ENCODE measurements at regions not wholly inside any gene's neighbourhood (a gene's known extent, or its start where the extent isn't known, plus 50 kb on each side); places are given as distances from the start of the nearest gene placed in this dataset.

DNA sequence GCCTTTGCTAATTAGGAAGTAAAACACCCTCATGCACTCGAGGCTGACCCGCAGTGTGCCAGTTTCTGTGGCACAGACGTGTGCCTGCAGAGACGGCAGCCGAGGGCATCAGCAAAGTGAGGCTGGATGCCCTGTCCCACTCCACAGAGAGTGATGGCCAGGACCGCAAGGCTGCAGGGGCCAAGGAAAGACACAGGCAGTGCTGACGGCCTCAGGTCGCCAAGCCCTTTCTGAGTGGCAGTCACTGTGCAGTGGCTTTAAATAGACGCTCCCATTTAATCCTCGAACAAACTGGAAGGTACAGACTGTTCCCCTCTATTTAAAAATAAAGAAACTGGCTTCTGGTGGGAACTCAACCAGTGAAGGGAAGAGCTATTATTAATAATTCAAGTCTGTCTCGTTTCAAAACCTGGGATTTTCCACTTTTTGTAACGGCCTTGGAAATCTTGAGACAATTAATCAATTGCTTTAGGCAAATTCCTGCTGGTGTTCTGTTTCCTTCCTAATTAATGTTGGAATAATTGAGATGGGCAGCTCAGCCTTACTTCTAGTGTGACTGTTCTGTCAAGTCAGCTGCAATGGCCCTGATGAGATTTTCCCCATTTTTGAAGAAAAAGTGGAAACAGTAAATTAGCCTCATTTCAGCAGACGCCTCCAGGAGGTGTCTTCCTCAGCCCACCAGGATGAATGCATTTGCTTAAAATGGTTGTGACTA lies 644.6 kb upstream of the RAB6C start:
- Histone ChIP-seq H3K4me1 (ENCODE audit: control insufficient read depth in 4 of 4, insufficient read depth in 4 of 4, low read length in 3 of 4) (no peaks in the 10 kb centered on the region), H3K27ac (ENCODE audit: low read depth in 1 of 2, low read length in 2 of 2) (no peak overlapping the region), H3K9ac (ENCODE audit: low read depth in 1 of 2, low read length in 2 of 2) (no peak overlapping the region), H3K9me3 (ENCODE audit: control insufficient read depth in 4 of 4, low read length in 3 of 4) (no peaks in the 10 kb centered on the region), H3K36me3 (ENCODE audit: control insufficient read depth in 4 of 4, insufficient read depth in 3 of 4, low read depth in 1 of 4, low read length in 3 of 4) (no peaks in the 10 kb centered on the region), H3K4me3 (ENCODE audit: low read depth in 1 of 3, low read length in 3 of 3) (no peak overlapping the region), H3K27me3 (ENCODE audit: control insufficient read depth in 4 of 4, insufficient read depth in 4 of 4, low read length in 3 of 4) (peaks cover 0 to 2% (median 1%) of the 10 kb centered on the region in 4 donors)
- DNase-seq (ENCODE audit: low spot score) = no peak
- WGBS = 66% methylated on average over 13 of the region's 13 CpGs
- TF ChIP-seq FOXA2 (IDR thresholded peaks at IDR 0.05) (no peak), RAD21 (IDR thresholded peaks at IDR 0.05) (no peak), EGR1 (IDR thresholded peaks at IDR 0.05; ENCODE audit: low read depth in 2 of 2) (no peak), RXRA (IDR thresholded peaks at IDR 0.05) (no peak), YY1 (IDR thresholded peaks at IDR 0.05) (no peak)
- TF ChIP-seq, protein P1, sequence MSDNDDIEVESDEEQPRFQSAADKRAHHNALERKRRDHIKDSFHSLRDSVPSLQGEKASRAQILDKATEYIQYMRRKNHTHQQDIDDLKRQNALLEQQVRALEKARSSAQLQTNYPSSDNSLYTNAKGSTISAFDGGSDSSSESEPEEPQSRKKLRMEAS (IDR thresholded peaks at IDR 0.05) = no peak
- TF ChIP-seq, protein P2, sequence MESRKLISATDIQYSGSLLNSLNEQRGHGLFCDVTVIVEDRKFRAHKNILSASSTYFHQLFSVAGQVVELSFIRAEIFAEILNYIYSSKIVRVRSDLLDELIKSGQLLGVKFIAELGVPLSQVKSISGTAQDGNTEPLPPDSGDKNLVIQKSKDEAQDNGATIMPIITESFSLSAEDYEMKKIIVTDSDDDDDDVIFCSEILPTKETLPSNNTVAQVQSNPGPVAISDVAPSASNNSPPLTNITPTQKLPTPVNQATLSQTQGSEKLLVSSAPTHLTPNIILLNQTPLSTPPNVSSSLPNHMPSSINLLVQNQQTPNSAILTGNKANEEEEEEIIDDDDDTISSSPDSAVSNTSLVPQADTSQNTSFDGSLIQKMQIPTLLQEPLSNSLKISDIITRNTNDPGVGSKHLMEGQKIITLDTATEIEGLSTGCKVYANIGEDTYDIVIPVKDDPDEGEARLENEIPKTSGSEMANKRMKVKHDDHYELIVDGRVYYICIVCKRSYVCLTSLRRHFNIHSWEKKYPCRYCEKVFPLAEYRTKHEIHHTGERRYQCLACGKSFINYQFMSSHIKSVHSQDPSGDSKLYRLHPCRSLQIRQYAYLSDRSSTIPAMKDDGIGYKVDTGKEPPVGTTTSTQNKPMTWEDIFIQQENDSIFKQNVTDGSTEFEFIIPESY (IDR thresholded peaks at IDR 0.05) = no peak
- TF ChIP-seq, protein P3, sequence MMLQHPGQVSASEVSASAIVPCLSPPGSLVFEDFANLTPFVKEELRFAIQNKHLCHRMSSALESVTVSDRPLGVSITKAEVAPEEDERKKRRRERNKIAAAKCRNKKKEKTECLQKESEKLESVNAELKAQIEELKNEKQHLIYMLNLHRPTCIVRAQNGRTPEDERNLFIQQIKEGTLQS (IDR thresholded peaks at IDR 0.05) = no peak

DNA sequence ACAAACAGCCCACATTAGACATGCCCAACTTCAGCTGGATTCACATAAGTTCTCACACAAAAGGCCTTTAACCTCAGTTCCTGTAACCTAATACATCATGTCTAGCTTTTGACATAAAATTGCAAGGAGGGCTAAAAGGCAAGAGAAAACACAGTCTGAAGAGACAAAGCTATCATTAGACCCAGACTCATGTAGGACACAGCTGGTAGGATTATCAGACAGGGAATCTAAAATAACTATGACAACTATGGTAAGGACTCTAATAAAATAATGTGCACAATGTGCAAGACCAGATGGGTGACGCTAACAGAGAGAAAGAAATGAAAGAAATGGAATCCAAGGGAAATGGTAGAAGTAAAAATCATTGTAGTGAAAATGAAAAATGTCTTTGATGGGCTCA lies 643.2 kb upstream of the RAB6C start:
- Histone ChIP-seq H3K4me1 (ENCODE audit: control insufficient read depth in 4 of 4, insufficient read depth in 4 of 4, low read length in 3 of 4) (no peaks in the 10 kb centered on the region), H3K27ac (ENCODE audit: low read depth in 1 of 2, low read length in 2 of 2) (no peak overlapping the region), H3K27me3 (ENCODE audit: control insufficient read depth in 4 of 4, insufficient read depth in 4 of 4, low read length in 3 of 4) (peaks cover 0 to 2% (median 1%) of the 10 kb centered on the region in 4 donors), H3K4me3 (ENCODE audit: low read depth in 1 of 3, low read length in 3 of 3) (no peak overlapping the region), H3K9me3 (ENCODE audit: control insufficient read depth in 4 of 4, low read length in 3 of 4) (peaks cover 0 to 1% (median 0%) of the 10 kb centered on the region in 4 donors), H3K9ac (ENCODE audit: low read depth in 1 of 2, low read length in 2 of 2) (no peak overlapping the region), H3K36me3 (ENCODE audit: control insufficient read depth in 4 of 4, insufficient read depth in 3 of 4, low read depth in 1 of 4, low read length in 3 of 4) (no peaks in the 10 kb centered on the region)
- no peak for DNase-seq (ENCODE audit: low spot score)
- 92% methylated on average over 1 of the region's 1 CpG for WGBS
- TF ChIP-seq RXRA (IDR thresholded peaks at IDR 0.05) = no peak
- TF ChIP-seq, protein P4, sequence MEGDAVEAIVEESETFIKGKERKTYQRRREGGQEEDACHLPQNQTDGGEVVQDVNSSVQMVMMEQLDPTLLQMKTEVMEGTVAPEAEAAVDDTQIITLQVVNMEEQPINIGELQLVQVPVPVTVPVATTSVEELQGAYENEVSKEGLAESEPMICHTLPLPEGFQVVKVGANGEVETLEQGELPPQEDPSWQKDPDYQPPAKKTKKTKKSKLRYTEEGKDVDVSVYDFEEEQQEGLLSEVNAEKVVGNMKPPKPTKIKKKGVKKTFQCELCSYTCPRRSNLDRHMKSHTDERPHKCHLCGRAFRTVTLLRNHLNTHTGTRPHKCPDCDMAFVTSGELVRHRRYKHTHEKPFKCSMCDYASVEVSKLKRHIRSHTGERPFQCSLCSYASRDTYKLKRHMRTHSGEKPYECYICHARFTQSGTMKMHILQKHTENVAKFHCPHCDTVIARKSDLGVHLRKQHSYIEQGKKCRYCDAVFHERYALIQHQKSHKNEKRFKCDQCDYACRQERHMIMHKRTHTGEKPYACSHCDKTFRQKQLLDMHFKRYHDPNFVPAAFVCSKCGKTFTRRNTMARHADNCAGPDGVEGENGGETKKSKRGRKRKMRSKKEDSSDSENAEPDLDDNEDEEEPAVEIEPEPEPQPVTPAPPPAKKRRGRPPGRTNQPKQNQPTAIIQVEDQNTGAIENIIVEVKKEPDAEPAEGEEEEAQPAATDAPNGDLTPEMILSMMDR (IDR thresholded peaks at IDR 0.05; ENCODE audit: low read depth, low read length, missing input control) = no peak
- TF ChIP-seq, protein P5, sequence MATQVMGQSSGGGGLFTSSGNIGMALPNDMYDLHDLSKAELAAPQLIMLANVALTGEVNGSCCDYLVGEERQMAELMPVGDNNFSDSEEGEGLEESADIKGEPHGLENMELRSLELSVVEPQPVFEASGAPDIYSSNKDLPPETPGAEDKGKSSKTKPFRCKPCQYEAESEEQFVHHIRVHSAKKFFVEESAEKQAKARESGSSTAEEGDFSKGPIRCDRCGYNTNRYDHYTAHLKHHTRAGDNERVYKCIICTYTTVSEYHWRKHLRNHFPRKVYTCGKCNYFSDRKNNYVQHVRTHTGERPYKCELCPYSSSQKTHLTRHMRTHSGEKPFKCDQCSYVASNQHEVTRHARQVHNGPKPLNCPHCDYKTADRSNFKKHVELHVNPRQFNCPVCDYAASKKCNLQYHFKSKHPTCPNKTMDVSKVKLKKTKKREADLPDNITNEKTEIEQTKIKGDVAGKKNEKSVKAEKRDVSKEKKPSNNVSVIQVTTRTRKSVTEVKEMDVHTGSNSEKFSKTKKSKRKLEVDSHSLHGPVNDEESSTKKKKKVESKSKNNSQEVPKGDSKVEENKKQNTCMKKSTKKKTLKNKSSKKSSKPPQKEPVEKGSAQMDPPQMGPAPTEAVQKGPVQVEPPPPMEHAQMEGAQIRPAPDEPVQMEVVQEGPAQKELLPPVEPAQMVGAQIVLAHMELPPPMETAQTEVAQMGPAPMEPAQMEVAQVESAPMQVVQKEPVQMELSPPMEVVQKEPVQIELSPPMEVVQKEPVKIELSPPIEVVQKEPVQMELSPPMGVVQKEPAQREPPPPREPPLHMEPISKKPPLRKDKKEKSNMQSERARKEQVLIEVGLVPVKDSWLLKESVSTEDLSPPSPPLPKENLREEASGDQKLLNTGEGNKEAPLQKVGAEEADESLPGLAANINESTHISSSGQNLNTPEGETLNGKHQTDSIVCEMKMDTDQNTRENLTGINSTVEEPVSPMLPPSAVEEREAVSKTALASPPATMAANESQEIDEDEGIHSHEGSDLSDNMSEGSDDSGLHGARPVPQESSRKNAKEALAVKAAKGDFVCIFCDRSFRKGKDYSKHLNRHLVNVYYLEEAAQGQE (IDR thresholded peaks at IDR 0.05) = no peak
- no peak for TF ChIP-seq TAF1 (conservative IDR thresholded peaks at IDR 0.05)
- TF ChIP-seq, protein P1 (IDR thresholded peaks at IDR 0.05) = no peak
- TF ChIP-seq GABPA (IDR thresholded peaks at IDR 0.05 in 1 of 2, conservative IDR thresholded peaks at IDR 0.05 in 1 of 2) = no peak
- TF ChIP-seq JUND (IDR thresholded peaks at IDR 0.05) = no peak
- TF ChIP-seq YY1 (IDR thresholded peaks at IDR 0.05) = no peak
- TF ChIP-seq RAD21 (IDR thresholded peaks at IDR 0.05) = no peak
- no peak for TF ChIP-seq HNF4A (conservative IDR thresholded peaks at IDR 0.05)
- no peak for TF ChIP-seq EGR1 (IDR thresholded peaks at IDR 0.05; ENCODE audit: low read depth in 2 of 2)
- TF ChIP-seq, protein P2 (IDR thresholded peaks at IDR 0.05) = no peak
- TF ChIP-seq HNF4G (IDR thresholded peaks at IDR 0.05) = no peak
- no peak for TF ChIP-seq SP1 (IDR thresholded peaks at IDR 0.05)
- TF ChIP-seq FOXA2 (IDR thresholded peaks at IDR 0.05) = no peak
- no peak for TF ChIP-seq FOXA1 (IDR thresholded peaks at IDR 0.05)
- TF ChIP-seq, protein P3 (IDR thresholded peaks at IDR 0.05) = no peak

All from liver (tissue), 8 donors.